Panc1 (cell line): ENCODE measurements at regions not wholly inside any gene's neighbourhood (a gene's known extent, or its start where the extent isn't known, plus 50 kb on each side); places are given as distances from the start of the nearest gene placed in this dataset.

Source experiments
- ATAC-seq: fragments of 200-7000 bp; cut with Tn5 transposase; 2 replicates; pipeline ENCODE4 v1.9.1; 2020; ENCODE audit warnings: mild to moderate bottlenecking, moderate library complexity
- BruUV-seq: library from RNA; stranded (reverse); fragments of 400-500 nt; replicated peaks from 2 replicates; lab custom pipeline; 2021; lab: Mats Ljungman, UMichigan
- CTCF ChIA-PET: fragments of 300-600 bp; sonication (Branson Sonifier 250); formaldehyde crosslinking; loops from one replicate; lab custom pipeline; 2022; ENCODE audit warnings: antibody characterized with exemption; lab: Charles Lee
- POLR2A ChIA-PET: fragments of 300-600 bp; sonication (Branson Sonifier 250); formaldehyde crosslinking; loops from one replicate; lab custom pipeline; 2022; ENCODE audit warnings: antibody characterized with exemption; lab: Charles Lee
- DNase-seq: peaks from one replicate; pipeline ENCODE4 v3.0.0-alpha.2; 2010; ENCODE audit warnings: low read depth, low spot score
- H3K27ac ChIP-seq: 2 replicates; pipeline ENCODE4 v1.5.1; 2011; ENCODE audit warnings: mild to moderate bottlenecking, low read length, inconsistent platforms
- H3K27me3 ChIP-seq: fragments of 200-500 bp; sonication (Bioruptor generic); 2 replicates; pipeline ENCODE4 v1.6.0; 2014; ENCODE audit warnings: low read length, inconsistent platforms; ENCODE audit not compliant: control insufficient read depth, insufficient read depth
- H3K36me3 ChIP-seq: fragments of 200-500 bp; sonication (Bioruptor generic); 2 replicates; pipeline ENCODE4 v1.5.1; 2014; ENCODE audit warnings: inconsistent platforms, mild to moderate bottlenecking, low read length, moderate library complexity; ENCODE audit not compliant: control insufficient read depth, insufficient read depth
- H3K4me1 ChIP-seq: 2 replicates; pipeline ENCODE4 v1.5.1; 2011; ENCODE audit warnings: inconsistent platforms, mild to moderate bottlenecking, low read length, moderate library complexity; ENCODE audit not compliant: control insufficient read depth, insufficient read depth
- H3K4me3 ChIP-seq, 2 experiments: 2 replicates each; pipeline ENCODE4 v1.5.1; 2011 to 2012; ENCODE audit warnings: low read depth in 2 of 2, low read length in 2 of 2, mild to moderate bottlenecking in 2 of 2, inconsistent platforms in 1 of 2, moderate library complexity in 1 of 2
- H3K9me3 ChIP-seq: fragments of 200-500 bp; sonication (Bioruptor generic); 2 replicates; pipeline ENCODE4 v1.5.1; 2014; ENCODE audit warnings: low read depth, mild to moderate bottlenecking, inconsistent platforms, low read length, moderate library complexity; ENCODE audit not compliant: control insufficient read depth, insufficient read depth
- CTCF ChIP-seq: fragments of 450-650 bp; IDR thresholded peaks from 2 replicates; pipeline ENCODE4 v1.5.1; 2017; ENCODE audit warnings: mild to moderate bottlenecking
- POLR2AphosphoS5 ChIP-seq: IDR thresholded peaks from 2 replicates; pipeline ENCODE4 v1.6.1; 2012; ENCODE audit warnings: mild to moderate bottlenecking, low read depth, low read length, moderate library complexity
- REST ChIP-seq, 2 experiments: IDR thresholded peaks; 2 replicates each; pipeline ENCODE4 v1.6.1; 2011 to 2012; ENCODE audit warnings: low read depth in 2 of 2, control low read depth in 1 of 2, low read length in 1 of 2, mild to moderate bottlenecking in 1 of 2, moderate library complexity in 1 of 2; ENCODE audit not compliant: insufficient read depth in 1 of 2
- SIN3A ChIP-seq: IDR thresholded peaks from 2 replicates; pipeline ENCODE4 v1.6.1; 2012; ENCODE audit warnings: low read depth, mild to moderate bottlenecking, low read length, moderate library complexity, borderline replicate concordance; ENCODE audit not compliant: insufficient read depth
- TCF7L2 ChIP-seq: IDR thresholded peaks from 2 replicates; pipeline ENCODE4 v1.6.1; 2011; ENCODE audit warnings: mild to moderate bottlenecking, low read depth, low read length, inconsistent platforms
- in situ Hi-C: cut with HindIII; loops from 2 replicates; pipeline ENCODE4 v1.10.0; 2016; ENCODE audit warnings: low sequenced_read_pairs, low pct_unique_long_range_greater_than_20kb
- intact Hi-C: fragments of 100-400 bp; cut with micrococcal nuclease; formaldehyde crosslinking; loops from one replicate; pipeline ENCODE4 v1.10.0; 2022; ENCODE audit not compliant: unreplicated experiment

GRCh38 chr17:77416105-77416713 is 275.4 kb downstream of the SEC14L1 start:
- intact Hi-C loops (no loop called here), in situ Hi-C loops (no loop called here)
- DNase-seq (no peak), ATAC-seq (no peak)
- Histone ChIP-seq H3K27ac (0 out of 2 replicates have a peak overlapping the region, but pooled peaks have one; percentile 10), H3K9me3 (no peaks in the 10 kb centered on the region), H3K36me3 (no peaks in the 10 kb centered on the region), H3K27me3 (no peaks in the 10 kb centered on the region), H3K4me3 (no peak overlapping the region), H3K4me1 (peaks cover 68% of the 10 kb centered on the region)
- CTCF ChIA-PET = no interaction called here
- POLR2A ChIA-PET = no interaction called here
- no TSS peak for BruUV-seq
- TF ChIP-seq POLR2AphosphoS5 = no peak
- TF ChIP-seq TCF7L2 = no peak
- TF ChIP-seq CTCF = no peak
- no peak for TF ChIP-seq SIN3A
- TF ChIP-seq REST (IDR thresholded peaks at IDR 0.05; ENCODE audit: insufficient read depth in 1 of 2, low read depth in 2 of 2, low read length in 1 of 2) = no peak

- H3K27ac ChIP-seq = 0 out of 2 replicates have a peak overlapping the region, but pooled peaks have one; percentile 25
- H3K27me3 ChIP-seq = no peaks in the 10 kb centered on the region
- no TSS peak for BruUV-seq
- no peak overlapping the region for H3K4me3 ChIP-seq
- in situ Hi-C loops = no loop called here
- no peaks in the 10 kb centered on the region for H3K36me3 ChIP-seq
- ChIA-PET POLR2A (no interaction called here), CTCF (interaction anchor here (0.6 kb wide), 1 partner anchor 322 kb away, joined by 4 read pairs; no protein-coding TSS in a partner anchor)
- H3K4me1 ChIP-seq = peaks cover 75% of the 10 kb centered on the region
- intact Hi-C loops = no loop called here
- ATAC-seq (no peak), DNase-seq (no peak)
- TF ChIP-seq REST (IDR thresholded peaks at IDR 0.05; ENCODE audit: insufficient read depth in 1 of 2, low read depth in 2 of 2, low read length in 1 of 2) = no peak
- no peak for TF ChIP-seq CTCF
- TF ChIP-seq POLR2AphosphoS5 = no peak
- no peak for TF ChIP-seq TCF7L2
- TF ChIP-seq SIN3A = no peak
- H3K9me3 ChIP-seq = no peaks in the 10 kb centered on the region
These were observed 276.8 kb downstream of the SEC14L1 start for GRCh38 chr17:77417575-77417974.
